H1 (cell line): ENCODE measurements at regions not wholly inside any gene's neighbourhood (a gene's known extent, or its start where the extent isn't known, plus 50 kb on each side); places are given as distances from the start of the nearest gene placed in this dataset.

Experiments used
- CTCF ChIA-PET: fragments of 300-600 bp; sonication (Branson Sonifier 250); formaldehyde crosslinking; loops from one replicate; lab custom pipeline; 2021; ENCODE audit not compliant: partially characterized antibody; lab: Charles Lee
- POLR2A ChIA-PET: fragments of 300-600 bp; sonication (Branson Sonifier 250); formaldehyde crosslinking; loops from one replicate; lab custom pipeline; 2021; ENCODE audit warnings: inconsistent platforms; ENCODE audit not compliant: partially characterized antibody; lab: Charles Lee
- DNase-seq, 2 experiments: peaks; one replicate each; pipeline versions ENCODE4 v3.0.0 to v3.0.0-alpha.2; 2010 to 2022; ENCODE audit warnings: low spot score in 2 of 2, low read depth in 1 of 2, mixed read lengths in 1 of 2
- FAIRE-seq: peaks from 2 replicates; lab custom pipeline; 2011; peaks lifted over from hg19 to GRCh38; lab: Jason Lieb, UNC
- H2AFZ ChIP-seq: 2 replicates; pipeline ENCODE4 v1.8.1; 2012; ENCODE audit warnings: low read length, inconsistent platforms
- H2AK5ac ChIP-seq: 2 replicates; pipeline ENCODE4 v1.6.1; 2013; ENCODE audit warnings: low read depth, low read length
- H2BK120ac ChIP-seq: replicated peaks from 2 replicates; pipeline ENCODE3; 2013; ENCODE audit warnings: low read depth, low read length, inconsistent platforms
- H2BK12ac ChIP-seq: 2 replicates; pipeline ENCODE4 v1.6.1; 2013; ENCODE audit warnings: low read depth, low read length
- H2BK15ac ChIP-seq: 2 replicates; pipeline ENCODE4 v1.6.1; 2013; ENCODE audit warnings: low read length
- H2BK20ac ChIP-seq: 2 replicates; pipeline ENCODE4 v1.6.1; 2013; ENCODE audit warnings: low read length
- H2BK5ac ChIP-seq: 2 replicates; pipeline ENCODE4 v1.6.1; 2013; ENCODE audit warnings: low read depth, low read length
- H3K14ac ChIP-seq: 2 replicates; pipeline ENCODE4 v1.6.1; 2013; ENCODE audit warnings: inconsistent platforms; ENCODE audit not compliant: insufficient read length
- H3K18ac ChIP-seq: 2 replicates; pipeline ENCODE4 v1.6.1; 2013; ENCODE audit warnings: low read length; ENCODE audit errors: extremely low read depth
- H3K23ac ChIP-seq: 2 replicates; pipeline ENCODE4 v1.6.1; 2013; ENCODE audit warnings: inconsistent platforms; ENCODE audit not compliant: insufficient read length
- H3K23me2 ChIP-seq: 2 replicates; pipeline ENCODE4 v1.6.1; 2013; ENCODE audit warnings: low read depth, low read length
- H3K27ac ChIP-seq: 2 replicates; pipeline ENCODE4 v1.6.1; 2011; ENCODE audit warnings: low read depth, low read length, inconsistent platforms
- H3K27me3 ChIP-seq, 4 experiments: replicated peaks in 1 of 4; 1 replicate in 1 of 4; 2 replicates in 3 of 4; pipeline versions ENCODE4 v1.6.1 to v1.8.1; 2011 to 2013; ENCODE audit warnings: low read length in 3 of 4, mild to moderate bottlenecking in 3 of 4, inconsistent platforms in 2 of 4, mixed read lengths in 2 of 4, moderate library complexity in 1 of 4; ENCODE audit not compliant: control insufficient read depth in 3 of 4, insufficient read depth in 3 of 4; ENCODE audit errors: extremely low read depth in 1 of 4
- H3K36me3 ChIP-seq, 4 experiments: 2 replicates each; pipeline versions ENCODE4 v1.6.1 to v1.8.1; 2011 to 2013; ENCODE audit warnings: mild to moderate bottlenecking in 4 of 4, low read length in 3 of 4, moderate library complexity in 2 of 4, control low read depth in 1 of 4, inconsistent platforms in 1 of 4; ENCODE audit not compliant: insufficient read depth in 4 of 4, control insufficient read depth in 2 of 4
- H3K4ac ChIP-seq: replicated peaks from 2 replicates; pipeline ENCODE3; 2013; ENCODE audit warnings: low read length, low read depth, mixed read lengths, inconsistent platforms; ENCODE audit not compliant: insufficient read length
- H3K4me1 ChIP-seq, 4 experiments: replicated peaks in 1 of 4; 1 replicate in 1 of 4; 2 replicates in 3 of 4; pipeline versions ENCODE4 v1.6.1 to v1.8.1; 2011 to 2013; ENCODE audit warnings: low read length in 3 of 4, inconsistent platforms in 2 of 4, mixed read lengths in 1 of 4; ENCODE audit not compliant: insufficient read depth in 4 of 4, control insufficient read depth in 3 of 4
- H3K4me2 ChIP-seq, 2 experiments: 2 replicates each; pipeline versions ENCODE4 v1.6.1 to v1.8.1; 2011 to 2013; ENCODE audit warnings: low read depth in 2 of 2, low read length in 2 of 2, control low read depth in 1 of 2, inconsistent platforms in 1 of 2, mild to moderate bottlenecking in 1 of 2; ENCODE audit not compliant: insufficient read depth in 1 of 2
- H3K4me3 ChIP-seq, 4 experiments: fragments of 200-600, 300-600 bp in 1 of 4; sonication (generic), shearing (Covaris generic), sonication (Bioruptor Twin) in 1 of 4; 2 replicates each; pipeline versions ENCODE4 v1.5.1 to v1.8.1; 2011 to 2016; ENCODE audit warnings: low read length in 4 of 4, low read depth in 3 of 4, control low read depth in 2 of 4, inconsistent platforms in 2 of 4, mild to moderate bottlenecking in 2 of 4, mixed read lengths in 1 of 4, moderate library complexity in 1 of 4; ENCODE audit not compliant: insufficient read depth in 2 of 4; ENCODE audit errors: extremely low read depth in 1 of 4
- H3K56ac ChIP-seq: replicated peaks from 2 replicates; pipeline ENCODE3; 2013; ENCODE audit warnings: low read depth, mild to moderate bottlenecking, mixed read lengths, low read length, inconsistent platforms; ENCODE audit not compliant: insufficient read length
- H3K79me1 ChIP-seq: 2 replicates; pipeline ENCODE4 v1.6.1; 2013; ENCODE audit warnings: low read depth, low read length, control low read depth
- H3K79me2 ChIP-seq, 2 experiments: 2 replicates each; pipeline versions ENCODE4 v1.6.1 to v1.8.1; 2012 to 2013; ENCODE audit warnings: low read length in 2 of 2, mild to moderate bottlenecking in 2 of 2, inconsistent platforms in 1 of 2; ENCODE audit not compliant: insufficient read depth in 2 of 2, control insufficient read depth in 1 of 2
- H3K9ac ChIP-seq, 4 experiments: replicated peaks in 1 of 4; 1 replicate in 1 of 4; 2 replicates in 3 of 4; pipeline versions ENCODE4 v1.6.1 to v1.8.1; 2011 to 2013; ENCODE audit warnings: low read depth in 3 of 4, low read length in 3 of 4, control low read depth in 2 of 4, mild to moderate bottlenecking in 2 of 4, moderate library complexity in 2 of 4, inconsistent platforms in 1 of 4; ENCODE audit errors: extremely low read depth in 1 of 4
- H3K9me3 ChIP-seq, 2 experiments: 2 replicates each; pipeline versions ENCODE4 v1.6.1 to v1.8.1; 2012 to 2013; ENCODE audit warnings: mild to moderate bottlenecking in 2 of 2, moderate library complexity in 2 of 2, control low read depth in 1 of 2, inconsistent platforms in 1 of 2, low read depth in 1 of 2, low read length in 1 of 2, mixed read lengths in 1 of 2; ENCODE audit not compliant: insufficient read depth in 2 of 2
- H4K20me1 ChIP-seq, 2 experiments: replicated peaks in 1 of 2; 2 replicates each; pipeline versions ENCODE3 to v1.8.1; 2011 to 2013; ENCODE audit warnings: inconsistent platforms in 2 of 2, low read length in 2 of 2, mild to moderate bottlenecking in 1 of 2; ENCODE audit not compliant: insufficient read depth in 2 of 2, control insufficient read depth in 1 of 2
- H4K5ac ChIP-seq: 2 replicates; pipeline ENCODE4 v1.6.1; 2013; ENCODE audit warnings: low read length, low read depth, mixed read lengths, inconsistent platforms; ENCODE audit not compliant: insufficient read length
- H4K8ac ChIP-seq: 2 replicates; pipeline ENCODE4 v1.8.0; 2013; ENCODE audit warnings: mild to moderate bottlenecking, moderate library complexity, low read length, inconsistent platforms; ENCODE audit not compliant: insufficient read depth; ENCODE audit errors: extremely low read depth
- H4K91ac ChIP-seq: replicated peaks from 2 replicates; pipeline ENCODE3; 2013; ENCODE audit warnings: low read length, mixed read lengths, inconsistent platforms; ENCODE audit not compliant: insufficient read length
- ASH2L ChIP-seq: fragments of 200-600, 300-600 bp; sonication (generic); IDR thresholded peaks from one replicate; pipeline ENCODE4 v1.7.1; 2017; ENCODE audit warnings: low read length
- EZH2 ChIP-seq: fragments of 200-600 bp; sonication (generic); IDR thresholded peaks from 2 replicates; pipeline ENCODE4 v1.7.1; 2012; ENCODE audit warnings: low read depth, mild to moderate bottlenecking, moderate library complexity, low read length, inconsistent platforms; ENCODE audit not compliant: severe bottlenecking
- KDM1A ChIP-seq: fragments of 200-600, 300-600 bp; sonication (generic); IDR thresholded peaks from 2 replicates; pipeline ENCODE4 v1.7.1; 2016; ENCODE audit warnings: mild to moderate bottlenecking, low read length, borderline replicate concordance
- PHF8 ChIP-seq: fragments of 200-600 bp; sonication (generic); conservative IDR thresholded peaks from 2 replicates; pipeline ENCODE4 v1.7.1; 2012; ENCODE audit warnings: low read depth, mild to moderate bottlenecking, inconsistent platforms, low read length, moderate library complexity
- RAD21 ChIP-seq, 2 experiments: IDR thresholded peaks in 1 of 2; conservative IDR thresholded peaks in 1 of 2; 2 replicates each; pipeline ENCODE4 v1.6.1; 2011; ENCODE audit warnings: low read depth in 2 of 2, low read length in 2 of 2, improper control_type of control experiment in 1 of 2, inconsistent platforms in 1 of 2, mild to moderate bottlenecking in 1 of 2, moderate library complexity in 1 of 2
- RBBP5 ChIP-seq: IDR thresholded peaks from 2 replicates; pipeline ENCODE4 v1.7.1; 2012; ENCODE audit warnings: low read depth, mild to moderate bottlenecking, inconsistent platforms, low read length, moderate library complexity, borderline replicate concordance
- RFX5 ChIP-seq: IDR thresholded peaks from 2 replicates; pipeline ENCODE4 v1.6.1; 2011; ENCODE audit warnings: low read depth, low read length, improper control_type of control experiment, borderline replicate concordance
- RNF2 ChIP-seq: fragments of 200-900, 300-1000 bp; sonication (generic); IDR thresholded peaks from 2 replicates; pipeline ENCODE4 v1.7.1; 2016; ENCODE audit warnings: borderline replicate concordance, low read depth, mild to moderate bottlenecking, antibody characterized with exemption, low read length; ENCODE audit not compliant: poor library complexity, severe bottlenecking; ENCODE audit errors: missing control alignments
- SAP30 ChIP-seq: fragments of 300-600 bp; sonication (generic); IDR thresholded peaks from 2 replicates; pipeline ENCODE4 v1.7.1; 2012; ENCODE audit warnings: low read length, moderate library complexity, mild to moderate bottlenecking, inconsistent platforms; ENCODE audit not compliant: insufficient read depth, insufficient replicate concordance
- SRF ChIP-seq: IDR thresholded peaks from 2 replicates; pipeline ENCODE4 v1.6.1; 2011; ENCODE audit warnings: mild to moderate bottlenecking, low read depth, low read length, moderate library complexity
- TBP ChIP-seq: IDR thresholded peaks from 2 replicates; pipeline ENCODE4 v1.6.1; 2011; ENCODE audit warnings: low read depth, low read length, improper control_type of control experiment
- YY1 ChIP-seq: IDR thresholded peaks from 2 replicates; pipeline ENCODE4 v1.6.1; 2011; ENCODE audit warnings: low read depth, mild to moderate bottlenecking, low read length
- ZNF274 ChIP-seq: IDR thresholded peaks from 2 replicates; pipeline ENCODE4 v1.7.0; 2012; ENCODE audit warnings: low read length, borderline replicate concordance; ENCODE audit errors: extremely low read depth
- WGBS, 2 experiments: shearing (Covaris generic) in 1 of 2; methylation state at CpG; one replicate each; pipeline versions ENCODE4 v1.1.6 to v1.1.7; 2013 to 2015; ENCODE audit warnings: low lambda C conversion rate in 2 of 2, mixed read lengths in 2 of 2, inconsistent platforms in 1 of 2, low coverage in 1 of 2, missing lambda C conversion rate in 1 of 2; ENCODE audit not compliant: insufficient replicate concordance in 2 of 2, insufficient coverage in 1 of 2, insufficient read length in 1 of 2; ENCODE audit errors: extremely low coverage in 1 of 2, missing lambda C conversion rate in 1 of 2; 5-methylcytosine and 5-hydroxymethylcytosine counted together

- H4K5ac ChIP-seq = no peak overlapping the region
- TF ChIP-seq SAP30 (no peak), RFX5 (no peak), ZNF274 (no peak), KDM1A (no peak), SRF (no peak), RBBP5 (no peak), EZH2 (no peak), RAD21 (IDR thresholded peaks at IDR 0.05 in 1 of 2, conservative IDR thresholded peaks at IDR 0.05 in 1 of 2; ENCODE audit: low read depth in 2 of 2, low read length in 2 of 2) (no peak), YY1 (no peak), TBP (no peak), ASH2L (no peak), PHF8 (no peak), RNF2 (no peak)
- TF ChIP-seq, all 59 proteins: peak for 0
- Histone ChIP-seq H3K9me3 (no peaks in the 10 kb centered on the region), H3K36me3 (no peaks in the 10 kb centered on the region), H3K79me1 (no peaks in the 10 kb centered on the region), H2BK5ac (no peak overlapping the region), H3K23ac (no peak overlapping the region), H2AK5ac (no peak overlapping the region), H2BK12ac (no peak overlapping the region), H2AFZ (0 out of 2 replicates have a peak overlapping the region, but pooled peaks have one; percentile 90), H3K27me3 (no peaks in the 10 kb centered on the region), H2BK120ac (no peak overlapping the region), H4K20me1 (no peaks in the 10 kb centered on the region), H3K4me2 (no peak overlapping the region), H4K8ac (no peak overlapping the region), H3K23me2 (no peaks in the 10 kb centered on the region), H2BK20ac (no peak overlapping the region), H3K9ac (no peak overlapping the region), H3K4me1 (peaks cover 0 to 6% (median 0%) of the 10 kb centered on the region in 4 experiments; a peak in 4 of 7 replicates), H3K27ac (no peak overlapping the region), H4K91ac (no peak overlapping the region), H2BK15ac (no peak overlapping the region), H3K14ac (no peak overlapping the region), H3K56ac (no peak overlapping the region), H3K4ac (no peak overlapping the region), H3K79me2 (no peaks in the 10 kb centered on the region), H3K18ac (no peak overlapping the region), H3K4me3 (no peak overlapping the region)
- DNase-seq (no peak), FAIRE-seq (no peak)
- WGBS, 2 experiments = 88% methylated on average over 3 of the region's 3 CpGs; no CpG with 5 or more reads in 1 of the 2 experiments
- CTCF ChIA-PET = no interaction called here
- POLR2A ChIA-PET = no interaction called here
Measured at GRCh38 chr5:106759581-106759980, 911.2 kb downstream of the EFNA5 start.
